ENCODE measurements at regions not wholly inside any gene's neighbourhood (a gene's known extent, or its start where the extent isn't known, plus 50 kb on each side); places are given as distances from the start of the nearest gene placed in this dataset.

GRCh38 chr6:138018297-138018696, 88.9 kb downstream of the PERP start:
- no peak for TF ChIP-seq CTCF (IDR thresholded peaks at IDR 0.05 in 4 of 5, conservative IDR thresholded peaks at IDR 0.05 in 1 of 5)
- TF ChIP-seq POLR2A (IDR thresholded peaks at IDR 0.05), result no peak
